ENCODE measurements at regions not wholly inside any gene's neighbourhood (a gene's known extent, or its start where the extent isn't known, plus 50 kb on each side); places are given as distances from the start of the nearest gene placed in this dataset.

GRCh38 chr5:2282893-2283292, 400.2 kb upstream of the IRX4 start:
- no peak for TF ChIP-seq CTCF (IDR thresholded peaks at IDR 0.05; ENCODE audit: insufficient read depth, low read length, poor library complexity, severe bottlenecking)
- TF ChIP-seq EZH2phosphoT487 (conservative IDR thresholded peaks at IDR 0.05; ENCODE audit: low read length) = no peak
